Right lobe of liver (tissue), 4 donors: ENCODE measurements at regions not wholly inside any gene's neighbourhood (a gene's known extent, or its start where the extent isn't known, plus 50 kb on each side); places are given as distances from the start of the nearest gene placed in this dataset.

Source experiments
- POLR2A ChIP-seq: fragments of 450-650 bp; IDR thresholded peaks from one replicate; pipeline ENCODE4 v1.6.1; 2017; ENCODE audit warnings: antibody characterized with exemption, mild to moderate bottlenecking
- TF ChIP-seq, protein P1 (sequence below), 4 donors: fragments of 200-600 bp in 3 of 4; fragments of 450-650 bp in 1 of 4; IDR thresholded peaks; one replicate each; pipeline versions ENCODE4 v1.5.1 to v1.8.0; 2016 to 2022; ENCODE audit warnings: antibody characterized with exemption in 4 of 4, mild to moderate bottlenecking in 2 of 4
- donor health status: DM: no; HTN: no; CAD: no.
- donor health status: DM: no; HTN: no; CAD: no.
- donor health status: DM: no; HTN: yes; CAD: no.

DNA sequence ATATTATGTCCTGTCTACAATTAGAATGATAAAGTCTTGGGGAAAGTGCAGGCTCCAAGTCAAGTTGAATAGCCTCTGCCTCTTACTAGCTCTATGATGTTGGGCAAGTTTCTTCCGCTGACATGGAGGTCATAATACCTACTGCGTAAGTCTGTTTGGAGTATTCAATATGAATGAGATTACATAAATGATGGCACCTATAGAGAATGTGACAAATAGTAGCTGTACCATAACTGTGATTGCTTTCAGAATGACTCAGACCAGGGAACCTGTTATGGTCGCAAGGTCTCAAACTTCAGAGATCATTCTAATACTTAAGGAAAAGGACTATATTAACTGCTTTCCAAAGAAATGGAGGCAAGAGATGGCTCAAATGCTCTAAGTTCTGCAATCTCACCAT is 94.0 kb upstream of the ABCA1 start:
- TF ChIP-seq, protein P1, sequence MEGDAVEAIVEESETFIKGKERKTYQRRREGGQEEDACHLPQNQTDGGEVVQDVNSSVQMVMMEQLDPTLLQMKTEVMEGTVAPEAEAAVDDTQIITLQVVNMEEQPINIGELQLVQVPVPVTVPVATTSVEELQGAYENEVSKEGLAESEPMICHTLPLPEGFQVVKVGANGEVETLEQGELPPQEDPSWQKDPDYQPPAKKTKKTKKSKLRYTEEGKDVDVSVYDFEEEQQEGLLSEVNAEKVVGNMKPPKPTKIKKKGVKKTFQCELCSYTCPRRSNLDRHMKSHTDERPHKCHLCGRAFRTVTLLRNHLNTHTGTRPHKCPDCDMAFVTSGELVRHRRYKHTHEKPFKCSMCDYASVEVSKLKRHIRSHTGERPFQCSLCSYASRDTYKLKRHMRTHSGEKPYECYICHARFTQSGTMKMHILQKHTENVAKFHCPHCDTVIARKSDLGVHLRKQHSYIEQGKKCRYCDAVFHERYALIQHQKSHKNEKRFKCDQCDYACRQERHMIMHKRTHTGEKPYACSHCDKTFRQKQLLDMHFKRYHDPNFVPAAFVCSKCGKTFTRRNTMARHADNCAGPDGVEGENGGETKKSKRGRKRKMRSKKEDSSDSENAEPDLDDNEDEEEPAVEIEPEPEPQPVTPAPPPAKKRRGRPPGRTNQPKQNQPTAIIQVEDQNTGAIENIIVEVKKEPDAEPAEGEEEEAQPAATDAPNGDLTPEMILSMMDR (IDR thresholded peaks at IDR 0.05), result no peak
- TF ChIP-seq POLR2A, result no peak
